ENCODE measurements at regions not wholly inside any gene's neighbourhood (a gene's known extent, or its start where the extent isn't known, plus 50 kb on each side); places are given as distances from the start of the nearest gene placed in this dataset.

- no CpG with 5 or more reads among the region's 6 CpGs for WGBS, 2 experiments (ENCODE audit: extremely low coverage in 2 of 2, insufficient read length in 1 of 2)
- CTCF ChIA-PET: no interaction called here
- no peak for DNase-seq
These were observed 250.3 kb downstream of the GBA3 start for GRCh38 chr4:22942920-22943559.

More at GRCh38 chr4:22942920-22943559, 250.3 kb downstream of the GBA3 start:
- no peaks in the 10 kb centered on the region for H3K4me1 ChIP-seq (ENCODE audit: control insufficient read depth, insufficient read depth, low read length)
- H3K4me3 ChIP-seq (ENCODE audit: insufficient read depth, low read depth, low read length): no peak overlapping the region
- no peaks in the 10 kb centered on the region for H3K36me3 ChIP-seq (ENCODE audit: control insufficient read depth, insufficient read depth, low read length)
- H3K9me3 ChIP-seq (ENCODE audit: control insufficient read depth, insufficient read depth, low read length): peaks cover 5% of the 10 kb centered on the region
- H3K23ac ChIP-seq (ENCODE audit: low read depth, low read length): no peak overlapping the region
- no peak overlapping the region for H2AK9ac ChIP-seq (replicated peaks; ENCODE audit: low read depth, low read length, poor library complexity)
- no peaks in the 10 kb centered on the region for H3K79me1 ChIP-seq (ENCODE audit: low read depth in 1 of 2, low read length in 2 of 2)
- in situ Hi-C loops (cut with MboI; ENCODE audit: low sequenced_read_pairs) (no loop called here), dilution Hi-C loops (cut with HindIII; ENCODE audit: low sequenced_read_pairs, unreplicated experiment) (no loop called here), intact Hi-C loops (cut with micrococcal nuclease) (no loop called here)
- H2BK15ac ChIP-seq (ENCODE audit: low read depth, low read length): no peak overlapping the region
- H3K18ac ChIP-seq (ENCODE audit: low read depth, low read length): no peak overlapping the region
- H3K27ac ChIP-seq (ENCODE audit: insufficient read depth, low read length): no peak overlapping the region
- no peak overlapping the region for H2BK5ac ChIP-seq (ENCODE audit: low read depth, low read length, poor library complexity, severe bottlenecking)
- no peak overlapping the region for H3K4me2 ChIP-seq (ENCODE audit: low read depth, low read length)
- H4K91ac ChIP-seq (ENCODE audit: insufficient read depth, low read depth, low read length): no peak overlapping the region
- no peak overlapping the region for H4K8ac ChIP-seq (ENCODE audit: low read depth in 2 of 2, low read length in 2 of 2)
- no peaks in the 10 kb centered on the region for H3K27me3 ChIP-seq (ENCODE audit: control insufficient read depth, insufficient read depth, low read length)
- H3K56ac ChIP-seq (ENCODE audit: extremely low read depth, insufficient read depth, low read length): no peak overlapping the region
- no peak overlapping the region for H3K4ac ChIP-seq (ENCODE audit: low read depth, low read length)
- POLR2A ChIA-PET (ENCODE audit: unreplicated experiment): no interaction called here
- no peak overlapping the region for H2BK120ac ChIP-seq (ENCODE audit: low read depth, low read length)
- TF ChIP-seq SMC3 (IDR thresholded peaks at IDR 0.05; ENCODE audit: low read depth, low read length): no peak
- no peaks in the 10 kb centered on the region for H4K20me1 ChIP-seq (ENCODE audit: insufficient read depth, low read length)
- H4K5ac ChIP-seq (ENCODE audit: low read depth, low read length): no peak overlapping the region
- H2BK20ac ChIP-seq (ENCODE audit: low read depth, low read length): no peak overlapping the region
- no peak overlapping the region for H3K14ac ChIP-seq (replicated peaks; ENCODE audit: low read depth, low read length)
- H3K9me1 ChIP-seq (ENCODE audit: insufficient read depth, low read length): no peaks in the 10 kb centered on the region
- BruUV-seq (replicated peaks): no TSS peak
- H2AK5ac ChIP-seq (ENCODE audit: low read depth, low read length): no peak overlapping the region
- H3K9ac ChIP-seq (ENCODE audit: low read depth, low read length): no peak overlapping the region
- ATAC-seq (ENCODE audit: low read depth): no peak
- H2AFZ ChIP-seq (replicated peaks; ENCODE audit: low read length, poor library complexity): no peak overlapping the region
